HS-27A (cell line): ENCODE measurements at regions not wholly inside any gene's neighbourhood (a gene's known extent, or its start where the extent isn't known, plus 50 kb on each side); places are given as distances from the start of the nearest gene placed in this dataset.

Experiments
- DNase-seq: peaks from one replicate; pipeline ENCODE4 v3.0.0-alpha.2; 2012; ENCODE audit warnings: low read depth, missing footprints

- DNase-seq, result no peak
Measured at GRCh38 chr5:159422361-159422760, 92.1 kb upstream of the IL12B start.

- no peak for DNase-seq
Measured at GRCh38 chr5:159422910-159423309, 92.6 kb upstream of the IL12B start.

GRCh38 chr5:159424123-159424522 is 93.8 kb upstream of the IL12B start:
- DNase-seq, result no peak

- no peak for DNase-seq
Measured at GRCh38 chr5:159426694-159427093, 96.4 kb upstream of the IL12B start.

- no peak for DNase-seq
Measured at GRCh38 chr5:159427180-159428012, 97.1 kb upstream of the IL12B start.

GRCh38 chr5:159430361-159431012 is 100.2 kb upstream of the IL12B start:
- no peak for DNase-seq

GRCh38 chr5:159435855-159436254 is 105.6 kb upstream of the IL12B start:
- no peak for DNase-seq

GRCh38 chr5:159438092-159438491 is 107.8 kb upstream of the IL12B start:
- no peak for DNase-seq

- DNase-seq, result no peak
Measured at GRCh38 chr5:159439002-159439401, 108.7 kb upstream of the IL12B start.

GRCh38 chr5:159440235-159440634 is 109.9 kb upstream of the IL12B start:
- no peak for DNase-seq

- no peak for DNase-seq
Measured at GRCh38 chr5:159440968-159441367, 110.7 kb upstream of the IL12B start.

GRCh38 chr5:159441441-159441840 is 111.2 kb upstream of the IL12B start:
- no peak for DNase-seq

GRCh38 chr5:159442206-159442850 is 112.0 kb upstream of the IL12B start:
- no peak for DNase-seq

- DNase-seq, result no peak
Measured at GRCh38 chr5:159444441-159445082, 114.3 kb upstream of the IL12B start.

GRCh38 chr5:159447116-159447515 is 116.8 kb upstream of the IL12B start:
- no peak for DNase-seq

GRCh38 chr5:159448841-159449407 is 118.6 kb upstream of the IL12B start:
- DNase-seq, result no peak

- no peak for DNase-seq
Measured at GRCh38 chr5:159449925-159450324, 119.6 kb upstream of the IL12B start.

GRCh38 chr5:159450417-159450816 is 120.1 kb upstream of the IL12B start:
- no peak for DNase-seq

GRCh38 chr5:159451197-159452052 is 121.1 kb upstream of the IL12B start:
- DNase-seq, result peak; percentile 66

- DNase-seq, result no peak
Measured at GRCh38 chr5:159452480-159453167, 122.3 kb upstream of the IL12B start.

GRCh38 chr5:159453209-159453608 is 122.9 kb upstream of the IL12B start:
- DNase-seq, result no peak
